Body of pancreas (tissue), 4 donors: ENCODE measurements at regions not wholly inside any gene's neighbourhood (a gene's known extent, or its start where the extent isn't known, plus 50 kb on each side); places are given as distances from the start of the nearest gene placed in this dataset.

Experiments
- ATAC-seq: fragments of 150-250 bp; one replicate; pipeline ENCODE4 v1.9.1; 2016
- DNase-seq, 4 donors: peaks; one replicate each; pipeline ENCODE4 v3.0.0-alpha.2; 2019
- H3K27ac ChIP-seq, 4 donors: fragments of 200-600 bp; sonication (generic); 1 replicate in 3 of 4; 2 replicates in 1 of 4; pipeline versions ENCODE4 v1.5.1 to v1.6.1; 2016 to 2019; ENCODE audit warnings: mild to moderate bottlenecking in 1 of 4, mixed read lengths in 1 of 4, moderate library complexity in 1 of 4
- H3K27me3 ChIP-seq, 2 donors: fragments of 200-600 bp; sonication (generic); one replicate each; pipeline ENCODE4 v1.6.0; 2016; ENCODE audit warnings: mild to moderate bottlenecking in 1 of 2
- H3K36me3 ChIP-seq, 2 donors: fragments of 200-600 bp; sonication (generic); replicated peaks in 1 of 2; 2 replicates each; pipeline ENCODE4 v1.5.1; 2016; ENCODE audit warnings: low read depth in 2 of 2; ENCODE audit not compliant: insufficient read depth in 1 of 2
- H3K4me1 ChIP-seq: fragments of 200-600 bp; sonication (generic); one replicate; pipeline ENCODE4 v1.6.0; 2016
- H3K4me3 ChIP-seq, 2 donors: fragments of 200-600 bp; sonication (generic); 1 replicate in 1 of 2; 2 replicates in 1 of 2; pipeline ENCODE4 v1.5.1; 2016 to 2019
- H3K9me3 ChIP-seq, 3 donors: fragments of 200-600 bp; sonication (generic); 1 replicate in 2 of 3; 2 replicates in 1 of 3; pipeline ENCODE4 v1.5.1; 2016
- CTCF ChIP-seq, 7 experiments: fragments of 450-650 bp in 4 of 7; fragments of 200-600 bp in 3 of 7; sonication (generic) in 3 of 7; IDR thresholded peaks; one replicate each; pipeline ENCODE4 v1.5.1; 2016 to 2019; ENCODE audit warnings: antibody characterized with exemption in 7 of 7
- POLR2A ChIP-seq, 3 donors: fragments of 450-650 bp; IDR thresholded peaks; one replicate each; pipeline ENCODE4 v1.6.1; 2016; ENCODE audit warnings: antibody characterized with exemption in 3 of 3, mild to moderate bottlenecking in 2 of 3
- WGBS, 2 donors: methylation state at CpG; one replicate each; pipeline ENCODE4 v1.1.5; 2017; 5-methylcytosine and 5-hydroxymethylcytosine counted together
- intact Hi-C: fragments of 100-400 bp; cut with DNase I; formaldehyde crosslinking; loops from one replicate; pipeline ENCODE4 v1.15.1; 2023

- no peaks in the 10 kb centered on the region for H3K36me3 ChIP-seq
- H3K4me1 ChIP-seq: peaks cover 43% of the 10 kb centered on the region
- intact Hi-C loops: no loop called here
- WGBS, 2 donors: 15 to 47% methylated on average over 3 of the region's 3 CpGs
- ATAC-seq (no peak), DNase-seq (no peak)
- no peaks in the 10 kb centered on the region for H3K27me3 ChIP-seq
- no peaks in the 10 kb centered on the region for H3K9me3 ChIP-seq
- peak overlapping the region; percentile 65 to 78 (median 76) for H3K27ac ChIP-seq
- no peak overlapping the region for H3K4me3 ChIP-seq
- TF ChIP-seq POLR2A (IDR thresholded peaks at IDR 0.05) (no peak), CTCF (IDR thresholded peaks at IDR 0.05) (no peak)
Observed at GRCh38 chr20:58001946-58002345, 226.5 kb downstream of the ANKRD60 start.

- Histone ChIP-seq H3K9me3 (no peaks in the 10 kb centered on the region), H3K4me1 (peaks cover 43% of the 10 kb centered on the region), H3K27me3 (no peaks in the 10 kb centered on the region), H3K36me3 (no peaks in the 10 kb centered on the region), H3K27ac (peak overlapping the region; percentile 65 to 78 (median 76)), H3K4me3 (no peak overlapping the region)
- DNase-seq (peak; percentile 30 to 60 (median 52)), ATAC-seq (peak; percentile 63)
- 26 to 49% methylated on average over 6 to 13 of the region's 13 CpGs for WGBS, 2 donors
- peak in 1 of 7 experiments; percentile 11 for TF ChIP-seq CTCF (IDR thresholded peaks at IDR 0.05)
- TF ChIP-seq POLR2A (IDR thresholded peaks at IDR 0.05): no peak
- intact Hi-C loops: no loop called here
Observed at GRCh38 chr20:58001381-58001780, 227.1 kb downstream of the ANKRD60 start.

GRCh38 chr20:58000861-58001260, 227.6 kb downstream of the ANKRD60 start:
- Histone ChIP-seq H3K4me3 (no peak overlapping the region), H3K36me3 (no peaks in the 10 kb centered on the region), H3K9me3 (no peaks in the 10 kb centered on the region), H3K27ac (peak overlapping the region; percentile 65 to 78 (median 76)), H3K27me3 (no peaks in the 10 kb centered on the region), H3K4me1 (peaks cover 43% of the 10 kb centered on the region)
- ATAC-seq: no peak
- TF ChIP-seq CTCF (IDR thresholded peaks at IDR 0.05) (no peak), POLR2A (IDR thresholded peaks at IDR 0.05) (no peak)
- DNase-seq: no peak
- 50 to 62% methylated on average over 2 of the region's 2 CpGs for WGBS, 2 donors
- intact Hi-C loops: no loop called here

- Histone ChIP-seq H3K27ac (peak overlapping the region; percentile 18 to 78 (median 76)), H3K4me1 (peaks cover 43% of the 10 kb centered on the region), H3K9me3 (no peaks in the 10 kb centered on the region), H3K36me3 (no peaks in the 10 kb centered on the region), H3K27me3 (no peaks in the 10 kb centered on the region), H3K4me3 (no peak overlapping the region)
- WGBS, 2 donors: 9% methylated on average over 17 of the region's 17 CpGs
- intact Hi-C loops: no loop called here
- DNase-seq (peak in 2 of 4 donors; percentile 24 to 37), ATAC-seq (peak; percentile 49)
- TF ChIP-seq POLR2A (IDR thresholded peaks at IDR 0.05) (peak in 1 of 3 donors; percentile 26), CTCF (IDR thresholded peaks at IDR 0.05) (no peak)
Observed at GRCh38 chr20:57999465-58000111, 228.9 kb downstream of the ANKRD60 start.

GRCh38 chr20:57998981-57999464, 229.4 kb downstream of the ANKRD60 start:
- DNase-seq: no peak
- no peak for ATAC-seq
- Histone ChIP-seq H3K36me3 (no peaks in the 10 kb centered on the region), H3K4me1 (peaks cover 43% of the 10 kb centered on the region), H3K9me3 (no peaks in the 10 kb centered on the region), H3K27ac (peak overlapping the region; percentile 18 to 78 (median 76)), H3K4me3 (no peak overlapping the region), H3K27me3 (no peaks in the 10 kb centered on the region)
- 33 to 50% methylated on average over 8 to 9 of the region's 9 CpGs for WGBS, 2 donors
- intact Hi-C loops: no loop called here
- TF ChIP-seq POLR2A (IDR thresholded peaks at IDR 0.05) (no peak), CTCF (IDR thresholded peaks at IDR 0.05) (no peak)
